Breast epithelium (tissue), 3 donors: ENCODE measurements at regions not wholly inside any gene's neighbourhood (a gene's known extent, or its start where the extent isn't known, plus 50 kb on each side); places are given as distances from the start of the nearest gene placed in this dataset.

ENCODE experiments used
- POLR2A ChIP-seq: fragments of 450-650 bp; IDR thresholded peaks from one replicate; pipeline ENCODE4 v1.6.1; 2016; ENCODE audit warnings: antibody characterized with exemption, mild to moderate bottlenecking, moderate library complexity
- TF ChIP-seq, protein P1 (sequence below), 3 donors: fragments of 450-650 bp; IDR thresholded peaks; one replicate each; pipeline ENCODE4 v1.5.1; 2016 to 2017; ENCODE audit warnings: antibody characterized with exemption in 3 of 3, mild to moderate bottlenecking in 3 of 3, moderate library complexity in 3 of 3

DNA sequence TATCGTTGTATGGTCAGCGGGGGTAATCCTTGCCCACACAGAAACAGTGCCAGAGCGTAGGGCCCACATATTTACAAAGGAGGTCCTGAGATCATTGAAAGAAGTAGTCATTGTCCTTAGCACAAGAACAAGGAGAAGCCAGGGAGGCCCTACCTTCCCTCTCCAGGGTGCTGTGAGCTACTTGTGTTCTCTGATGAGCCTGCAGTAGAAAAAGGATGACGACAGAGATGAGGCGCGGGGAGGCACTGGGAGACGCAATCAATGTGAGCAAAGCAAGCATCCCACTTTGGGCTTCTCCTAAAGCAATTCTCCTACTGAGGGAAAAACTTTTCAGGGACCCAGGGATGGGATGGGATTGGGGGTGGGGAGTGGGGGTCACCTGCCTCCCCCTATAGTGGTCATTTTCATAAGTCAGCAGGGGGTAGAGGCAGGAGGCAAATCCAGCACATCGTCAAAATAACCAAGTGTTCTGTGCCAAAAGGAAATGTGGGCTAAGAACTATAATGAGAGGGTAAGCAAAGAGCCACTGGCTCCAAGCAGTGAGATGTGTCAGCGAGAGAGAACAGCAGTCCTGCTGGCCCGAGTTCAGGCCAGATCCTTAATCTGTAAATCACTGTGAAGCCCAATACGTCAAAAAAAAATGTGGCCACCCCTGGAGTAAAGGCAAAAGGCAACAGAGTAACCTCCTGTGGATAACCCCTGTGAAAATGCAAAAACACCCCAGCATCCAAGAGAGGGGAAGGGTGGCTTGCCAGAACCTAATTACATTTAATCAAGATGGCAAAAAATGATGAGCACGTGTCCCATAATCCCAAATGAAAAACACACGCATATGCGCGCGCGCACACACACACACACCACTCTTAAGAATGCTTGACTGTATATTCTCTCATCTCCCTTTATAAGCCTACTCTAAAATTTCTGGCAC is 136.6 kb upstream of the HHIP start:
- TF ChIP-seq, protein P1, sequence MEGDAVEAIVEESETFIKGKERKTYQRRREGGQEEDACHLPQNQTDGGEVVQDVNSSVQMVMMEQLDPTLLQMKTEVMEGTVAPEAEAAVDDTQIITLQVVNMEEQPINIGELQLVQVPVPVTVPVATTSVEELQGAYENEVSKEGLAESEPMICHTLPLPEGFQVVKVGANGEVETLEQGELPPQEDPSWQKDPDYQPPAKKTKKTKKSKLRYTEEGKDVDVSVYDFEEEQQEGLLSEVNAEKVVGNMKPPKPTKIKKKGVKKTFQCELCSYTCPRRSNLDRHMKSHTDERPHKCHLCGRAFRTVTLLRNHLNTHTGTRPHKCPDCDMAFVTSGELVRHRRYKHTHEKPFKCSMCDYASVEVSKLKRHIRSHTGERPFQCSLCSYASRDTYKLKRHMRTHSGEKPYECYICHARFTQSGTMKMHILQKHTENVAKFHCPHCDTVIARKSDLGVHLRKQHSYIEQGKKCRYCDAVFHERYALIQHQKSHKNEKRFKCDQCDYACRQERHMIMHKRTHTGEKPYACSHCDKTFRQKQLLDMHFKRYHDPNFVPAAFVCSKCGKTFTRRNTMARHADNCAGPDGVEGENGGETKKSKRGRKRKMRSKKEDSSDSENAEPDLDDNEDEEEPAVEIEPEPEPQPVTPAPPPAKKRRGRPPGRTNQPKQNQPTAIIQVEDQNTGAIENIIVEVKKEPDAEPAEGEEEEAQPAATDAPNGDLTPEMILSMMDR (IDR thresholded peaks at IDR 0.05): no peak
- TF ChIP-seq POLR2A: no peak
